A673 (cell line): ENCODE measurements at regions not wholly inside any gene's neighbourhood (a gene's known extent, or its start where the extent isn't known, plus 50 kb on each side); places are given as distances from the start of the nearest gene placed in this dataset.

Experiments
- BruUV-seq: library from RNA; stranded (reverse); fragments of 400-500 nt; replicated peaks from 2 replicates; lab custom pipeline; 2021; lab: Mats Ljungman, UMichigan
- CTCF ChIA-PET: fragments of 300-600 bp; sonication (Branson Sonifier 250); formaldehyde crosslinking; loops from one replicate; lab custom pipeline; 2022; ENCODE audit warnings: antibody characterized with exemption; lab: Charles Lee
- POLR2A ChIA-PET: fragments of 300-600 bp; sonication (Branson Sonifier 250); formaldehyde crosslinking; loops from one replicate; lab custom pipeline; 2022; ENCODE audit warnings: antibody characterized with exemption; ENCODE audit not compliant: low non-redundant PET; lab: Charles Lee
- DNase-seq: peaks from one replicate; pipeline ENCODE4 v3.0.0-alpha.2; 2015; ENCODE audit warnings: low spot score
- H3K27ac ChIP-seq: fragments of 200-600 bp; sonication (generic); 2 replicates; pipeline ENCODE4 v1.5.1; 2016; ENCODE audit warnings: mixed run types, low read depth, mild to moderate bottlenecking, mixed read lengths, antibody characterized with exemption, low read length; ENCODE audit not compliant: poor library complexity, severe bottlenecking
- H3K27me3 ChIP-seq: fragments of 200-600 bp; sonication (generic); replicated peaks from 2 replicates; pipeline ENCODE4 v1.6.1; 2017; ENCODE audit warnings: mixed run types, low read depth, mild to moderate bottlenecking, mixed read lengths, antibody characterized with exemption, low read length; ENCODE audit not compliant: insufficient read depth, poor library complexity
- H3K36me3 ChIP-seq: fragments of 200-600 bp; sonication (generic); 2 replicates; pipeline ENCODE4 v1.6.1; 2016; ENCODE audit warnings: mixed run types, mild to moderate bottlenecking, mixed read lengths, antibody characterized with exemption, low read length; ENCODE audit not compliant: insufficient read depth, poor library complexity, severe bottlenecking
- H3K4me1 ChIP-seq: fragments of 200-600 bp; sonication (generic); 2 replicates; pipeline ENCODE4 v1.6.1; 2017; ENCODE audit warnings: mixed run types, mild to moderate bottlenecking, mixed read lengths, antibody characterized with exemption, low read length; ENCODE audit not compliant: insufficient read depth, poor library complexity, severe bottlenecking
- H3K4me3 ChIP-seq: fragments of 200-600 bp; sonication (generic); 2 replicates; pipeline ENCODE4 v1.5.1; 2016; ENCODE audit warnings: low read depth, mixed run types, mild to moderate bottlenecking, mixed read lengths, low read length; ENCODE audit not compliant: poor library complexity, severe bottlenecking
- H3K9me3 ChIP-seq: fragments of 200-600 bp; sonication (generic); 2 replicates; pipeline ENCODE4 v1.6.1; 2016; ENCODE audit warnings: mixed run types, low read depth, mild to moderate bottlenecking, mixed read lengths, antibody characterized with exemption, low read length; ENCODE audit not compliant: poor library complexity, severe bottlenecking
- EZH2 ChIP-seq: fragments of 200-600 bp; sonication (generic); IDR thresholded peaks from 2 replicates; pipeline ENCODE4 v1.6.1; 2017; ENCODE audit warnings: borderline replicate concordance, low read depth, mild to moderate bottlenecking, mixed read lengths, antibody characterized with exemption, low read length; ENCODE audit not compliant: poor library complexity, severe bottlenecking
- intact Hi-C: fragments of 100-400 bp; cut with micrococcal nuclease; formaldehyde crosslinking; loops from one replicate; pipeline ENCODE4 v1.10.0; 2022; ENCODE audit not compliant: unreplicated experiment
- TF ChIP-seq, protein P1 (sequence below): fragments of 300-800, 200-600 bp; sonication (generic); conservative IDR thresholded peaks from 2 replicates; pipeline ENCODE4 v1.5.1; 2017; ENCODE audit warnings: low read depth, mild to moderate bottlenecking, antibody characterized with exemption, low read length, moderate library complexity, mixed read lengths

- ChIA-PET CTCF (no interaction called here), POLR2A (no interaction called here)
- Histone ChIP-seq H3K9me3 (no peaks in the 10 kb centered on the region), H3K27me3 (no peaks in the 10 kb centered on the region), H3K4me3 (no peak overlapping the region), H3K36me3 (no peaks in the 10 kb centered on the region), H3K4me1 (no peaks in the 10 kb centered on the region), H3K27ac (no peak overlapping the region)
- no peak for DNase-seq
- intact Hi-C loops = no loop called here
- no TSS peak for BruUV-seq
- TF ChIP-seq, protein P1, sequence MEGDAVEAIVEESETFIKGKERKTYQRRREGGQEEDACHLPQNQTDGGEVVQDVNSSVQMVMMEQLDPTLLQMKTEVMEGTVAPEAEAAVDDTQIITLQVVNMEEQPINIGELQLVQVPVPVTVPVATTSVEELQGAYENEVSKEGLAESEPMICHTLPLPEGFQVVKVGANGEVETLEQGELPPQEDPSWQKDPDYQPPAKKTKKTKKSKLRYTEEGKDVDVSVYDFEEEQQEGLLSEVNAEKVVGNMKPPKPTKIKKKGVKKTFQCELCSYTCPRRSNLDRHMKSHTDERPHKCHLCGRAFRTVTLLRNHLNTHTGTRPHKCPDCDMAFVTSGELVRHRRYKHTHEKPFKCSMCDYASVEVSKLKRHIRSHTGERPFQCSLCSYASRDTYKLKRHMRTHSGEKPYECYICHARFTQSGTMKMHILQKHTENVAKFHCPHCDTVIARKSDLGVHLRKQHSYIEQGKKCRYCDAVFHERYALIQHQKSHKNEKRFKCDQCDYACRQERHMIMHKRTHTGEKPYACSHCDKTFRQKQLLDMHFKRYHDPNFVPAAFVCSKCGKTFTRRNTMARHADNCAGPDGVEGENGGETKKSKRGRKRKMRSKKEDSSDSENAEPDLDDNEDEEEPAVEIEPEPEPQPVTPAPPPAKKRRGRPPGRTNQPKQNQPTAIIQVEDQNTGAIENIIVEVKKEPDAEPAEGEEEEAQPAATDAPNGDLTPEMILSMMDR = no peak
- TF ChIP-seq EZH2 = no peak
Observed at GRCh38 chr7:41256186-41256945, 446.5 kb downstream of the INHBA start.

GRCh38 chr7:41255716-41256115 lies 447.2 kb downstream of the INHBA start:
- BruUV-seq = no TSS peak
- H3K9me3 ChIP-seq = no peaks in the 10 kb centered on the region
- DNase-seq = no peak
- no peaks in the 10 kb centered on the region for H3K27me3 ChIP-seq
- H3K36me3 ChIP-seq = no peaks in the 10 kb centered on the region
- no peak for TF ChIP-seq EZH2
- TF ChIP-seq, protein P1 = no peak
- H3K4me3 ChIP-seq = no peak overlapping the region
- intact Hi-C loops = no loop called here
- ChIA-PET CTCF (no interaction called here), POLR2A (no interaction called here)
- H3K4me1 ChIP-seq = no peaks in the 10 kb centered on the region
- no peak overlapping the region for H3K27ac ChIP-seq

- DNase-seq = no peak
- no peaks in the 10 kb centered on the region for H3K9me3 ChIP-seq
- ChIA-PET CTCF (no interaction called here), POLR2A (no interaction called here)
- H3K36me3 ChIP-seq = no peaks in the 10 kb centered on the region
- intact Hi-C loops = no loop called here
- no peak overlapping the region for H3K4me3 ChIP-seq
- no peaks in the 10 kb centered on the region for H3K4me1 ChIP-seq
- TF ChIP-seq, protein P1 = no peak
- no peak for TF ChIP-seq EZH2
- BruUV-seq = no TSS peak
- no peak overlapping the region for H3K27ac ChIP-seq
- no peaks in the 10 kb centered on the region for H3K27me3 ChIP-seq
Observed at GRCh38 chr7:41255113-41255512, 447.8 kb downstream of the INHBA start.
